OCI-LY1 (cell line): ENCODE measurements at regions not wholly inside any gene's neighbourhood (a gene's known extent, or its start where the extent isn't known, plus 50 kb on each side); places are given as distances from the start of the nearest gene placed in this dataset.

Source experiments
- H2AFZ ChIP-seq: fragments of 200-600 bp; sonication (generic), shearing (Covaris generic); 2 replicates; pipeline ENCODE4 v1.6.0; 2014; ENCODE audit warnings: antibody characterized with exemption, mild to moderate bottlenecking, low read length
- H3F3A ChIP-seq: fragments of 200-600 bp; sonication (generic), shearing (Covaris generic); 2 replicates; pipeline ENCODE4 v1.6.0; 2014; ENCODE audit warnings: mild to moderate bottlenecking, antibody characterized with exemption, low read length, moderate library complexity; ENCODE audit not compliant: insufficient read depth
- H3K27ac ChIP-seq: fragments of 200-600 bp; sonication (generic); 2 replicates; pipeline ENCODE4 v1.5.1; 2014; ENCODE audit warnings: low read length, mixed run types, mild to moderate bottlenecking, low read depth; ENCODE audit not compliant: poor library complexity, severe bottlenecking
- H3K27me3 ChIP-seq: fragments of 200-600 bp; sonication (generic); 2 replicates; pipeline ENCODE4 v1.6.0; 2014; ENCODE audit warnings: antibody characterized with exemption, mild to moderate bottlenecking, low read length, moderate library complexity; ENCODE audit not compliant: insufficient read depth
- H3K36me3 ChIP-seq: fragments of 200-600 bp; sonication (generic); 2 replicates; pipeline ENCODE4 v1.6.1; 2014; ENCODE audit warnings: mild to moderate bottlenecking, antibody characterized with exemption, low read length, moderate library complexity, mixed read lengths; ENCODE audit not compliant: insufficient read depth
- H3K4me1 ChIP-seq: fragments of 200-600 bp; sonication (generic); 2 replicates; pipeline ENCODE4 v1.5.1; 2014; ENCODE audit warnings: mild to moderate bottlenecking, low read length, moderate library complexity; ENCODE audit not compliant: insufficient read depth, severe bottlenecking
- H3K4me2 ChIP-seq: fragments of 200-600 bp; sonication (generic), shearing (Covaris generic); 2 replicates; pipeline ENCODE4 v1.6.1; 2014; ENCODE audit warnings: low read length
- H3K4me3 ChIP-seq: fragments of 200-600 bp; sonication (generic); 2 replicates; pipeline ENCODE4 v1.5.1; 2014; ENCODE audit warnings: low read length, low read depth, mild to moderate bottlenecking, mixed read lengths; ENCODE audit not compliant: poor library complexity, severe bottlenecking
- H3K79me2 ChIP-seq: fragments of 200-600 bp; shearing (Covaris generic); 2 replicates; pipeline ENCODE4 v1.6.1; 2016; ENCODE audit warnings: mixed run types, low read length, mixed read lengths; ENCODE audit not compliant: insufficient read depth
- H3K9ac ChIP-seq: fragments of 200-600 bp; sonication (generic), shearing (Covaris generic); 2 replicates; pipeline ENCODE4 v1.6.1; 2014; ENCODE audit warnings: mild to moderate bottlenecking, low read length, mixed read lengths
- H3K9me2 ChIP-seq: fragments of 200-600 bp; sonication (generic), shearing (Covaris generic); 2 replicates; pipeline ENCODE4 v1.6.1; 2014; ENCODE audit warnings: low read depth, mild to moderate bottlenecking, low read length, mixed read lengths
- H3K9me3 ChIP-seq: fragments of 200-600 bp; shearing (Covaris generic); 2 replicates; pipeline ENCODE4 v1.6.1; 2014; ENCODE audit warnings: low read length, mixed read lengths
- H4K20me1 ChIP-seq: fragments of 200-600 bp; sonication (generic), shearing (Covaris generic); 2 replicates; pipeline ENCODE4 v1.6.0; 2016; ENCODE audit warnings: mild to moderate bottlenecking, low read length; ENCODE audit not compliant: insufficient read depth
- CTCF ChIP-seq: fragments of 200-600 bp; sonication (generic), shearing (Covaris generic); IDR thresholded peaks from 2 replicates; pipeline ENCODE4 v1.5.1; 2017; ENCODE audit warnings: mild to moderate bottlenecking, antibody characterized with exemption, low read length, moderate library complexity, mixed read lengths
- EZH2 ChIP-seq: fragments of 200-600 bp; sonication (generic), shearing (Covaris generic); IDR thresholded peaks from 2 replicates; pipeline ENCODE4 v1.8.0; 2017; ENCODE audit warnings: borderline replicate concordance, mixed run types, mild to moderate bottlenecking, antibody characterized with exemption, low read length, moderate library complexity, mixed read lengths

- Histone ChIP-seq H3K9me3 (no peaks in the 10 kb centered on the region), H3K9ac (no peak overlapping the region), H3K4me2 (no peak overlapping the region), H3K4me1 (no peaks in the 10 kb centered on the region), H2AFZ (no peak overlapping the region), H3K27ac (no peak overlapping the region), H4K20me1 (no peaks in the 10 kb centered on the region), H3K36me3 (no peaks in the 10 kb centered on the region), H3K9me2 (no peaks in the 10 kb centered on the region), H3K79me2 (no peaks in the 10 kb centered on the region), H3K27me3 (no peaks in the 10 kb centered on the region), H3F3A (no peaks in the 10 kb centered on the region), H3K4me3 (no peak overlapping the region)
- no peak for TF ChIP-seq EZH2
- TF ChIP-seq CTCF: no peak
Measured at GRCh38 chr2:240373289-240373885, 62.1 kb upstream of the GPC1 start.

- TF ChIP-seq CTCF (no peak), EZH2 (no peak)
- H3K9ac ChIP-seq: no peak overlapping the region
- no peaks in the 10 kb centered on the region for H4K20me1 ChIP-seq
- no peaks in the 10 kb centered on the region for H3F3A ChIP-seq
- H2AFZ ChIP-seq: no peak overlapping the region
- H3K79me2 ChIP-seq: no peaks in the 10 kb centered on the region
- H3K4me3 ChIP-seq: no peak overlapping the region
- no peaks in the 10 kb centered on the region for H3K27me3 ChIP-seq
- H3K9me2 ChIP-seq: no peaks in the 10 kb centered on the region
- no peak overlapping the region for H3K4me2 ChIP-seq
- no peaks in the 10 kb centered on the region for H3K36me3 ChIP-seq
- H3K27ac ChIP-seq: no peak overlapping the region
- H3K9me3 ChIP-seq: no peaks in the 10 kb centered on the region
- no peaks in the 10 kb centered on the region for H3K4me1 ChIP-seq
Measured at GRCh38 chr2:240374085-240374907, 61.2 kb upstream of the GPC1 start.

GRCh38 chr2:240375024-240375645, 60.3 kb upstream of the GPC1 start:
- Histone ChIP-seq H3K27ac (no peak overlapping the region), H3K9me2 (no peaks in the 10 kb centered on the region), H3F3A (no peaks in the 10 kb centered on the region), H3K36me3 (no peaks in the 10 kb centered on the region), H3K4me1 (no peaks in the 10 kb centered on the region), H3K4me3 (no peak overlapping the region), H3K4me2 (no peak overlapping the region), H3K9me3 (no peaks in the 10 kb centered on the region), H3K9ac (no peak overlapping the region), H2AFZ (no peak overlapping the region), H3K79me2 (no peaks in the 10 kb centered on the region), H3K27me3 (no peaks in the 10 kb centered on the region), H4K20me1 (no peaks in the 10 kb centered on the region)
- TF ChIP-seq CTCF (no peak), EZH2 (no peak)
